ENCODE measurements at regions not wholly inside any gene's neighbourhood (a gene's known extent, or its start where the extent isn't known, plus 50 kb on each side); places are given as distances from the start of the nearest gene placed in this dataset.

GRCh38 chr17:69819316-69820087 is 255.5 kb upstream of the KCNJ16 start:
- no TSS peak for BruUV-seq (replicated peaks)
- in situ Hi-C loops (cut with MboI), result no loop called here
- Histone ChIP-seq H4K20me1 (replicated peaks; ENCODE audit: control insufficient read depth, insufficient read depth, low read length) (no peaks in the 10 kb centered on the region), H3K9ac (ENCODE audit: insufficient read depth in 1 of 2, low read depth in 2 of 2, low read length in 2 of 2) (no peak overlapping the region), H3K27me3 (ENCODE audit: control insufficient read depth in 2 of 2, insufficient read depth in 2 of 2, low read length in 2 of 2) (no peaks in the 10 kb centered on the region), H3K4me2 (ENCODE audit: insufficient read depth, low read length) (no peak overlapping the region), H3K36me3 (ENCODE audit: control insufficient read depth, insufficient read depth, low read length) (no peaks in the 10 kb centered on the region), H3K9me3 (replicated peaks; ENCODE audit: control insufficient read depth, insufficient read depth, low read depth, low read length) (peaks cover 7% of the 10 kb centered on the region; the same call in 1 of the 2 replicates), H3K27ac (ENCODE audit: extremely low read depth, low read depth, low read length) (no peak overlapping the region), H3K4me1 (replicated peaks in 1 of 2; ENCODE audit: control insufficient read depth in 2 of 2, insufficient read depth in 2 of 2, low read length in 2 of 2) (no peaks in the 10 kb centered on the region; a peak in 1 of 5 replicates), H3K9me1 (ENCODE audit: control insufficient read depth, insufficient read depth, low read length) (no peaks in the 10 kb centered on the region), H3K4me3 (no peak overlapping the region), H3K79me2 (ENCODE audit: control insufficient read depth, insufficient read depth, low read length) (no peaks in the 10 kb centered on the region), H2AFZ (ENCODE audit: low read depth, low read length) (no peak overlapping the region)
- ChIA-PET CTCF (ENCODE audit: low intra/inter-chr PET ratio) (no interaction called here), POLR2A (no interaction called here)
- TF ChIP-seq NR1H2 (CRISPR knock-in tag; IDR thresholded peaks at IDR 0.05) (no peak), PTRF (tag; IDR thresholded peaks at IDR 0.05) (no peak), HBP1 (CRISPR knock-in tag; IDR thresholded peaks at IDR 0.05) (no peak), CBFA2T3 (IDR thresholded peaks at IDR 0.05) (no peak)
- no peak for ATAC-seq
- no peak for FAIRE-seq
- intact Hi-C loops (cut with micrococcal nuclease), result loop anchor here (10.0 kb wide), 1 partner anchor 345 kb away; the partner anchor contains the start of gene KCNJ2
- 15% methylated on average over 5 of the region's 5 CpGs for whole genome bisulfite sequencing (ENCODE audit: insufficient coverage, low coverage, missing lambda C conversion rate)
- DNase-seq (ENCODE audit: extremely low read depth in 1 of 4, low spot score in 3 of 4), result no peak

Data from K562 (cell line).